ENCODE measurements at regions not wholly inside any gene's neighbourhood (a gene's known extent, or its start where the extent isn't known, plus 50 kb on each side); places are given as distances from the start of the nearest gene placed in this dataset.

DNA sequence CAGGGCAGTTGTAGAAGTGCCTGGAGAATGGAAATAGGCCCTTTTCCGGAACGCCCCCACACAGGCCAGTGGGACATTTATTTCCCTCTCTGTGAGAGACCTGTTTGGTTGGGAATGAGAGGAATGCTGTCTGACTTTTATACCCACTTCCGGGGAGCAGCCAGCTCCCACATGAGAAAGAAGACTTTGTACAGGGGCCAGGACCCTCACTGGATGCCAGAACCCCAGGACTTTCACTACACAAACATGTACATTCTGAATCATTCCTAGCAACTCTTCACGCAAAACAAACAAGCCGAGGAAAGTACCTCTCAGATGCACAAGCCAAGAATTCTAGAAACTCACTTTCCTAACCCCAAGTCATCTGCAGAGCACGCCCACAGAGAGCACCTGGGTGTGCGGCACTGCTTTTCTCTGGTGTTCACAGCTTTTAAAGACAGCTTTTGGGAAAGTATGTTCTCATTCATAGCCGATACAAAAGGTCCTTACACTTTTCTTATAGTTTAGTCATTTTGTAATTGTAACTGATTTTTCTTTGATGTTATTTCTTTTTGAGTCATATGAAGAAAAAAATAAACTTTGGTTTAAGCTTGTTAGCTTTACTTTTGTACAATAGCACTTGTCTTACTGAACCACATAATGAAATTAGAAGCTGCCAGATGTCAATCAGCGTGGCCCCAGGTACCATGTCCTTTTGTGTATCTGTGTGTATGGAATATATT is 856.1 kb upstream of the ID2 start:
- 68 to 73% methylated on average over 2 to 9 of the region's 9 CpGs for WGBS, 2 donors (ENCODE audit: low coverage in 1 of 2)

DNA sequence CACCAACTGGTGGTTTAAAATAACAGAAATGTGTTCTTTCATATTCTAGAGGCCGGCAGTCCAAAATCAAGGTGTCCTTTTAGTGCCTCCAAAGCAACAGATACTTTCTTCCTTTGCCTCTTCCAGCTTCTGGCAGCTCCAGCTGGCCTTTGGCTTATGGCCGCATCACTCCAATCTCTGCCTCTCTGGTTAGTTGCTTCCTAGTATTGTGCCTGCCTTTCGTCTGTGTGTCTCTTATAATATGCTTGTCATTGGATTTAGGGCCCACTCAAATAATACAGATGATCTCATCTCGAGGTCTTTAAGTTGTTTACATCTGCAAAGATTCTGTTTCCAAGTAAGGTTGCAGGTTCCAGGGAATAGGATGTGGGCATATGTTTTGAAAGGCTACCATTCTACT is 855.2 kb upstream of the ID2 start:
- intact Hi-C loops (cut with DNase I; ENCODE audit: low total_unique reads) (no loop called here), in situ Hi-C loops (cut with MboI; ENCODE audit: low pct_ligation_motif_present in 1 of 4, low pct_unique_long_range_greater_than_20kb in 1 of 4, low sequenced_read_pairs in 3 of 4) (no loop called here)
- H3K27ac ChIP-seq = no peak overlapping the region
- no peak overlapping the region for H3K4me3 ChIP-seq
- no peak for TF ChIP-seq EP300 (IDR thresholded peaks at IDR 0.05; ENCODE audit: low read depth)
- TF ChIP-seq POLR2A (IDR thresholded peaks at IDR 0.05) = no peak
- TF ChIP-seq POLR2AphosphoS5 (IDR thresholded peaks at IDR 0.05) = no peak
- TF ChIP-seq CTCF (IDR thresholded peaks at IDR 0.05) = no peak
- H3K9me3 ChIP-seq = no peaks in the 10 kb centered on the region
- no peaks in the 10 kb centered on the region for H3K4me1 ChIP-seq
- no peaks in the 10 kb centered on the region for H3K36me3 ChIP-seq
- H3K27me3 ChIP-seq = no peaks in the 10 kb centered on the region
- WGBS, 2 donors (ENCODE audit: low coverage in 1 of 2) = 75 to 80% methylated on average over 4 of the region's 4 CpGs
- no peak for DNase-seq

More for the DNA sequence above, 856.1 kb upstream of the ID2 start:
- no peak for DNase-seq
- Histone ChIP-seq H3K9me3 (no peaks in the 10 kb centered on the region), H3K27ac (no peak overlapping the region), H3K27me3 (no peaks in the 10 kb centered on the region), H3K36me3 (no peaks in the 10 kb centered on the region), H3K4me1 (no peaks in the 10 kb centered on the region), H3K4me3 (no peak overlapping the region)
- TF ChIP-seq EP300 (IDR thresholded peaks at IDR 0.05; ENCODE audit: low read depth) = no peak
- no peak for TF ChIP-seq POLR2A (IDR thresholded peaks at IDR 0.05)
- TF ChIP-seq POLR2AphosphoS5 (IDR thresholded peaks at IDR 0.05) = no peak
- no peak for TF ChIP-seq CTCF (IDR thresholded peaks at IDR 0.05)
- in situ Hi-C loops (cut with MboI; ENCODE audit: low pct_ligation_motif_present in 1 of 4, low pct_unique_long_range_greater_than_20kb in 1 of 4, low sequenced_read_pairs in 3 of 4) (no loop called here), intact Hi-C loops (cut with DNase I; ENCODE audit: low total_unique reads) (no loop called here)

DNA sequence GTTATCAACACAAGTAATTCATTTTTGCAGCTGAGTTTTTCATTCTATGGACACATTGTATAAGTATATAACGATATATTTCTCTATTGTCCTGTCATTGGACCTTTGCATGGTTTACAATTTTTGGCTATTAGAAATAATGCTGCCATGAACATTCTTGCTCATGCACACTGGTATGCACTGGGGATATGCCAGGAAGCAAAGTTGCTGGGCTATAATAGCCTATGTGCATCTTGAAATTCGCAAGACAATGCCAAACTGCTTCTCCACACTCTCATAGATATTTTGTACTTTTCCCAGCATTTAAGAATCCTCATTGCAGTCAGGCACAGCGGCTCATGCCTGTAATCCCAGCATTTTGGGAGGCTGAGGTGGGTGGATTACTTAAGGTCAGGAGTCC is 852.6 kb upstream of the ID2 start:
- H3K9me3 ChIP-seq = no peaks in the 10 kb centered on the region
- in situ Hi-C loops (cut with MboI; ENCODE audit: low pct_ligation_motif_present in 1 of 4, low pct_unique_long_range_greater_than_20kb in 1 of 4, low sequenced_read_pairs in 3 of 4) = no loop called here
- H3K27me3 ChIP-seq = no peaks in the 10 kb centered on the region
- no peaks in the 10 kb centered on the region for H3K4me1 ChIP-seq
- DNase-seq = no peak
- no peak overlapping the region for H3K27ac ChIP-seq
- no peaks in the 10 kb centered on the region for H3K36me3 ChIP-seq
- intact Hi-C loops (cut with DNase I; ENCODE audit: low total_unique reads) = no loop called here
- 62 to 81% methylated on average over 3 of the region's 3 CpGs for WGBS, 2 donors (ENCODE audit: low coverage in 1 of 2)
- TF ChIP-seq CTCF (IDR thresholded peaks at IDR 0.05) (no peak), POLR2AphosphoS5 (IDR thresholded peaks at IDR 0.05) (no peak), POLR2A (IDR thresholded peaks at IDR 0.05) (no peak), EP300 (IDR thresholded peaks at IDR 0.05; ENCODE audit: low read depth) (no peak)
- no peak overlapping the region for H3K4me3 ChIP-seq

DNA sequence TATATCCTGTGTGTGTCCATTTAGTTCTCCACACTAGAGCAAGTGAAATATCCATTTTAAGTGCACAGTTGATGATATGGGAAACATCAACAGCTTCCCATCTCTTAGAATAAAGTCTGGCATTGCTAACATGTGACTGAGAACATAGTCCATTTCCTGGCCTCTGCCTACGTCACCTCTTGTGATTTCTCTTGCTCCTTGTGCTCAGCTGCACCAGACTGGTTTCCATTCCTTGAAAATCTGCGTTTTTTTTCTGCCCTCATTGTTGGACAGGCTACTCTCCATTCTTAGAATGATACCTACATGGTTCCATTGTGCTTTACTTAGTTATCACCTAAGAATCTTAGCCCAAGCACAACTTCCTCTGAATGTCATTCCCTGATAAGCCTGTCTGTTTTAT is 851.2 kb upstream of the ID2 start:
- Histone ChIP-seq H3K27me3 (no peaks in the 10 kb centered on the region), H3K36me3 (no peaks in the 10 kb centered on the region), H3K27ac (no peak overlapping the region), H3K4me3 (no peak overlapping the region), H3K4me1 (no peaks in the 10 kb centered on the region), H3K9me3 (no peaks in the 10 kb centered on the region)
- in situ Hi-C loops (cut with MboI; ENCODE audit: low pct_ligation_motif_present in 1 of 4, low pct_unique_long_range_greater_than_20kb in 1 of 4, low sequenced_read_pairs in 3 of 4) (no loop called here), intact Hi-C loops (cut with DNase I; ENCODE audit: low total_unique reads) (no loop called here)
- WGBS, 2 donors (ENCODE audit: low coverage in 1 of 2) = 69 to 77% methylated on average over 2 of the region's 2 CpGs
- no peak for TF ChIP-seq POLR2AphosphoS5 (IDR thresholded peaks at IDR 0.05)
- TF ChIP-seq EP300 (IDR thresholded peaks at IDR 0.05; ENCODE audit: low read depth) = no peak
- TF ChIP-seq CTCF (IDR thresholded peaks at IDR 0.05) = no peak
- no peak for TF ChIP-seq POLR2A (IDR thresholded peaks at IDR 0.05)
- DNase-seq = no peak
